NCI-H2107 (cell line): ENCODE measurements at regions not wholly inside any gene's neighbourhood (a gene's known extent, or its start where the extent isn't known, plus 50 kb on each side); places are given as distances from the start of the nearest gene placed in this dataset.

Experiments used
- DNase-seq: peaks from one replicate; lab custom pipeline; 2025; lab: John Stamatoyannopoulos, UW

DNA sequence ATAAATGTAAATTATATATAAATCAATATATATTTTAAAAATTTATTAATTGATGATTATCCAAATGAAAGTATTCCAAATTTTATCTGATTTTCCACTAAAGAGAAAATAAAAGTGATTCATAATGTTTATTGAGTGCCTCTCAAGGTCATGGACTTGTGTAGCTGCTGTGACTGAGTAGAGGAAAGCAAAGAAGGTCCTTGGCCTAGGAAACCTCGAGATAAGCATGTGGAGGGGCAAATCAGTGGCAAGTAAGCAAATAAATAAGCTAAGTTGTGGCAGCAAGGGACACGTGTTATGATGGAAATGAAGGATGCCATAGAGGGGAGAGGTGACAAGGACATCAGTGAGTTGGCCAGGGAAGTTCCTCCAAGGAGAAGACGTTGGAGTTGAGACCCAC is 866.1 kb upstream of the ID2 start:
- no peak for DNase-seq

DNA sequence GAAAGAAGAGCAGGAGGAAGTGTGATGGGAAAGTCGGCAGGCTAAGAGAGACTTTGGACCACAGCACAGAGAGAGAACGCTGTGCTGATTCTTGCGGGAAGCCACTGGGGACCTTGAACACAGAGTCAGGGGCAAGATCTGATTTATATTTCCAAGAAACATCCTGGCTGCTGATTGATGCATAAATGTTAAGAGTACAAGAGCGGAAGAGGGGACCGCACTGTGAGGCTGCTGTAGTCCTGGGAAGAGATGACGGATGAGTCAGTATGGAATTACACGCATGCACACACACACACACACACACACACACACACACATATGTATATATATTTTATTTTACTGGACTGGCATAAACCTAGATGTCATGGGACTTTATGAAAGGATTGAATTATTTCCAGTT is 865.6 kb upstream of the ID2 start:
- DNase-seq: no peak

DNA sequence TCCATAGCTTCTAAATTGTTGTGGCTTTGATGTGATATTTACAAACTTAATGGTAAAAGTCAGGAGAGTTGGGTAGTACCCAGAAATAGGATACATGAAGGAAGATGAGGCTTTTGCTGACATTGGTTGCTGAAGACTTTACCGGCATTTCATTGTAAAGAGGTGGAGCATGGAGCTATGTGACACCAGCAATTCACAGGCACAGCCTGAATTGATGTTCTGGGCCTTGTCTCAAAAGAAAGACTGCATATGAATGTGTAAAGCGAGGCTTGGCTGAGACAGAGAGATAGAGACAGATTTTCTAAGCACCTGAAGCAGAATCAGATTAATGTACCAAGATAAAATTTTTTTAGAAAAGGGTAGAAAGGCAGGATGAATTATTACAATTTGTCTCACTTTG is 864.9 kb upstream of the ID2 start:
- DNase-seq: no peak

DNA sequence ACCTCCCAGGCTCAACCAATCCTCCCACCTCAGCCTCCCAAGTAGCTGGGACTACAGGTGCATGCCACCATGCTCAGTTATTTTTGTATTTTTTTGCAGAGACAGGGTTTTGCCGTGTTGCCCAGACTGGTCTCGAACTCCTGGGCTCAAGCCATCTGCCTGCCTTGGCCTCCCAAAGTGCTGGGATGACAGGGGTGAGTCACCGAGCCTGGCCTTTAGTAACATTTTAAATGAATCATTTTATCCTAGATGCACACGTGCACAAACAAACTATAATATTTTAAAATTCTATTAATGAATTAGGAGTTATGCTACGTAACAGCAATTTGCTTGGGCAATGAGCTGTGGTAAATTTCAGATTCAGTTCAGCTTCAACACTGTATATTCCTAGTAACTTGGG is 862.5 kb upstream of the ID2 start:
- DNase-seq: no peak

DNA sequence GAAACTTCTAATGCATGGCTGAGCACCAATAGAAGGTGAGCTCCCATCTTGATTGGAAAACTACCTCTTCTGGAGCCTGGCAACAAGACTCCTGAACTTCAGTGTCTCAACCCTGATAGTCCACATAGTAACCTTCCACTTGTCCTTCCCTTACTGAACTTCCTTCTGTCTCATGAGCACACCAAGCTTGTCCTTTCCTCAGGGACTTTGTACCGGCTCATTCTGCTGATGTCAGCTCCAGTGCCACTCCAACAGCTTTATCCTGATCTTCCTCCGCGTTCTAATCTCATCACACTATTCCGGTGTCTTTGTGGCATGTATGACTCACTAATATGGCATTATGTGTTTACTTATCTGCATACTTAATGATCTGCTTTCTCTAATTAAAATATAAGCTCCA is 862.0 kb upstream of the ID2 start:
- no peak for DNase-seq

DNA sequence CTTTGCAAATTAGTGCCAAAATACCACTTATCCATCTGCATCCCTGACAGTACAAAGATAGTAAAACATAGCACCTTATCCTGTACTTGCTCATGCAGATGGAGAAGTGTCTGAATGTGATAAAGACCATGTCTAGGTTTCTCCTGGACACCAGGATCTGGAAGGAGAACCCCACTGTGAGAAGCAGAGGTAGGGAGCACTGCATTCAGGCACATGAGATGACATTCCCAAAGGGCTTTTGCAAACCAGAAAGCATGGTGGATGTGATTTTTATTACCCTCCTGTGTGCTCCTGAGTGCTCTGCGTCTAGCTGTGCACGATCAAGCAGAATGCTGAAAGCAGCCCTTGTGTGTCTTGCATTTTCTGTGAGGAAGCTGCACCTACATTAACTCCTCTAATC is 857.6 kb upstream of the ID2 start:
- no peak for DNase-seq

DNA sequence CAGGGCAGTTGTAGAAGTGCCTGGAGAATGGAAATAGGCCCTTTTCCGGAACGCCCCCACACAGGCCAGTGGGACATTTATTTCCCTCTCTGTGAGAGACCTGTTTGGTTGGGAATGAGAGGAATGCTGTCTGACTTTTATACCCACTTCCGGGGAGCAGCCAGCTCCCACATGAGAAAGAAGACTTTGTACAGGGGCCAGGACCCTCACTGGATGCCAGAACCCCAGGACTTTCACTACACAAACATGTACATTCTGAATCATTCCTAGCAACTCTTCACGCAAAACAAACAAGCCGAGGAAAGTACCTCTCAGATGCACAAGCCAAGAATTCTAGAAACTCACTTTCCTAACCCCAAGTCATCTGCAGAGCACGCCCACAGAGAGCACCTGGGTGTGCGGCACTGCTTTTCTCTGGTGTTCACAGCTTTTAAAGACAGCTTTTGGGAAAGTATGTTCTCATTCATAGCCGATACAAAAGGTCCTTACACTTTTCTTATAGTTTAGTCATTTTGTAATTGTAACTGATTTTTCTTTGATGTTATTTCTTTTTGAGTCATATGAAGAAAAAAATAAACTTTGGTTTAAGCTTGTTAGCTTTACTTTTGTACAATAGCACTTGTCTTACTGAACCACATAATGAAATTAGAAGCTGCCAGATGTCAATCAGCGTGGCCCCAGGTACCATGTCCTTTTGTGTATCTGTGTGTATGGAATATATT is 856.1 kb upstream of the ID2 start:
- no peak for DNase-seq

DNA sequence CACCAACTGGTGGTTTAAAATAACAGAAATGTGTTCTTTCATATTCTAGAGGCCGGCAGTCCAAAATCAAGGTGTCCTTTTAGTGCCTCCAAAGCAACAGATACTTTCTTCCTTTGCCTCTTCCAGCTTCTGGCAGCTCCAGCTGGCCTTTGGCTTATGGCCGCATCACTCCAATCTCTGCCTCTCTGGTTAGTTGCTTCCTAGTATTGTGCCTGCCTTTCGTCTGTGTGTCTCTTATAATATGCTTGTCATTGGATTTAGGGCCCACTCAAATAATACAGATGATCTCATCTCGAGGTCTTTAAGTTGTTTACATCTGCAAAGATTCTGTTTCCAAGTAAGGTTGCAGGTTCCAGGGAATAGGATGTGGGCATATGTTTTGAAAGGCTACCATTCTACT is 855.2 kb upstream of the ID2 start:
- no peak for DNase-seq

DNA sequence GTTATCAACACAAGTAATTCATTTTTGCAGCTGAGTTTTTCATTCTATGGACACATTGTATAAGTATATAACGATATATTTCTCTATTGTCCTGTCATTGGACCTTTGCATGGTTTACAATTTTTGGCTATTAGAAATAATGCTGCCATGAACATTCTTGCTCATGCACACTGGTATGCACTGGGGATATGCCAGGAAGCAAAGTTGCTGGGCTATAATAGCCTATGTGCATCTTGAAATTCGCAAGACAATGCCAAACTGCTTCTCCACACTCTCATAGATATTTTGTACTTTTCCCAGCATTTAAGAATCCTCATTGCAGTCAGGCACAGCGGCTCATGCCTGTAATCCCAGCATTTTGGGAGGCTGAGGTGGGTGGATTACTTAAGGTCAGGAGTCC is 852.6 kb upstream of the ID2 start:
- DNase-seq: no peak

DNA sequence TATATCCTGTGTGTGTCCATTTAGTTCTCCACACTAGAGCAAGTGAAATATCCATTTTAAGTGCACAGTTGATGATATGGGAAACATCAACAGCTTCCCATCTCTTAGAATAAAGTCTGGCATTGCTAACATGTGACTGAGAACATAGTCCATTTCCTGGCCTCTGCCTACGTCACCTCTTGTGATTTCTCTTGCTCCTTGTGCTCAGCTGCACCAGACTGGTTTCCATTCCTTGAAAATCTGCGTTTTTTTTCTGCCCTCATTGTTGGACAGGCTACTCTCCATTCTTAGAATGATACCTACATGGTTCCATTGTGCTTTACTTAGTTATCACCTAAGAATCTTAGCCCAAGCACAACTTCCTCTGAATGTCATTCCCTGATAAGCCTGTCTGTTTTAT is 851.2 kb upstream of the ID2 start:
- DNase-seq: no peak

DNA sequence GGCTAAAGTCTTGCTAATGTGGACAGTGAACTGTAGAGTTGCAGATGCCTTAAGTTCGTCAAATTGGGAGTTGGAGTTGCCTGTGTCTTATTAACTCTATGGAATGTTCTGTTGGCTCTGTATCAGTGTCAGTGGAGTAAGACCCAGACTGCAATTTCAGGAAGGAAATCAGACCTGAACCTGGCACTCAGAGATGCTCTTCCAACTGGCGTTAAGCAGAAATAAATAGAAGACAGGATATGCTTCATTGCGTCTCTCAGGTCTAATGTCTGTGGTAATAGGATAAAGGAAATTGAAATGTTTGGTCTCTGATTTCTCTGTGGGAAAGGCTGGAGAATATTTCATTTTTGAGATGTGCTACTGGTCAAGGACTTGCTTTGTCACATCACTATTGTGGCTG is 846.7 kb upstream of the ID2 start:
- DNase-seq: no peak

DNA sequence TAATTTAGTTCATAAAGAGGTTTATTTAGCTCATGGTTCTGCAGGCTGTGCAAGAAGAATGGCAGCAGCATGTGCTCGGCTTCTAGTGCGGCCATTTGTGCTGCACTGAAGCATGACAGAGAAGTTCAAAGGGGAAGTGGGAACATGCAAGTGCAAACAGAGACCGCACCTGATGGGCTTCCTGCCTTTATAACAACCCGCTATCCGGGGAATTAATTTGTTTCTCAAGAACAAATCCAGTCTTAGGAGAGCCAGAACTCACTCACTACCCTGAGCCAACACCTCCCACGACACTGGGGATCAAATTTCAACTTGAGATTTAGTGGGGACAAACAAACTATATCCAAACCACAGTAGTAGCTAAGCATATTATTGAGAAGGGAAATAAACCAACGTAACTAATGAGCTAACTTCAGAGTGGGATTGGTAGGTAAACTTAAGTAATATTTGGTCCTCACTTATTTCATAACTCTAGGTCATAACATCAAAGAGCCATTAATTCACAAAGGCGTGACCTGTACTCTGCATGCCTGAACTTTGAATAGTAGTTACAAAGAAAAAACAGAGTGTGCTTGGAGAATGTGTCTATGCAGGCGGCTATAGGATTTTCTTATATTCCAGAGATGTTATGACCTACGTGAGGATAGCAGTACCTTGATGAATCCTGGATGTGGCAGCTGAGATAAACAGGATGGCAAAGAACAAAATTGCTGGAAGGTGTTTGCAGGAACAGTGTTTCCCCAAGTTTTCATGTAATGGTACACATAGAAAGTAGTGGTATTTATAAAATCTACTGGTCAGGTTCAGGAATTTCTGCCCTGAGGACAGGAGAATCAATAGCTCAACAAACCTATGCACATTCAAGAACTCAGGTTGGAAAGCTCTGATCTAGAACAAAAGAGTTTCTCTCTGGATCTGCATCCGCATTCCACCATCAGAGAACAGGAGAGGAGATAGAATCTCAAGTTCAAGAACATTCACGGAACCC is 845.9 kb upstream of the ID2 start:
- DNase-seq: peak; percentile 8

DNA sequence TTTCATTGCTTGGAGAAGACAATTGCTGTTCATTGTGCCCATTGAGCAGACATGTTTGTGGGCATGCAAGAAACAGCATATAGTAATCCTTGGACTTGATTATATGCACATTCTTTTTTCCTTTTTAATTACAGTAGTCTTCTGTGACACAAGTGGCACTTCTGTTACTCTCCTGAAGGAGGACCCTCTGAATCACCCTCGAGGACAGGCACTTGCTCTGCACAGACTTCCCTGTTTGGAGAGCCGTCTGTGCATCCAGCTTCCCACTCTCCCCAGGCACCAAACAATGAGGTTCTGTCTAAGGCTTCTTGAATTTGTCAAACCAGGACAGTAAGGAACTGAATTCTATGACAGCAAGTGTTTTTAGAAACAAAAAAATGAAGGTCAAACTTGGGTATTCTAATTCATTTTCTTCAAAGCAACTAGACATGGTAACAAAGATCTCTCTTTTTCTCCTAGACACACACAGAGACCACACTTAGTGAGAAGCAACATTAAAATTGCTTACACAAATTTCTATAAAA is 844.6 kb upstream of the ID2 start:
- no peak for DNase-seq

DNA sequence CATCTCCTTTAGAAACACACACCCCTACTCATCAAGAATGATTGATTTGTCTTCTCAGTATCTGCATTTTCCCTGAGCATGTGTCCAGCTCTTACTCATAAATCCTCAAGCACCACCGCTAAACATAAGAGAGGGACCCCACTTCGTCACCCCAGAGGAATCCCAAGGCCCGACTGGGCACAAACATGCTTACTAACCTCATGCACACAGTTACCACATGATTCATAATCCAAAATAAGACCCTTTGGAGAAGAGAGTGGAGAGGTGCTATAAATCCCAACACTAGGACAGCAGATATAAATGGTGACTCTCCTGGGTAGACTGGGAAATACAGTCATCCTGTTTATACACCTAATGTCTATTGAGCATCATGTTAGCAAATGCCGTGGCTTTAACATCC is 843.2 kb upstream of the ID2 start:
- no peak for DNase-seq

DNA sequence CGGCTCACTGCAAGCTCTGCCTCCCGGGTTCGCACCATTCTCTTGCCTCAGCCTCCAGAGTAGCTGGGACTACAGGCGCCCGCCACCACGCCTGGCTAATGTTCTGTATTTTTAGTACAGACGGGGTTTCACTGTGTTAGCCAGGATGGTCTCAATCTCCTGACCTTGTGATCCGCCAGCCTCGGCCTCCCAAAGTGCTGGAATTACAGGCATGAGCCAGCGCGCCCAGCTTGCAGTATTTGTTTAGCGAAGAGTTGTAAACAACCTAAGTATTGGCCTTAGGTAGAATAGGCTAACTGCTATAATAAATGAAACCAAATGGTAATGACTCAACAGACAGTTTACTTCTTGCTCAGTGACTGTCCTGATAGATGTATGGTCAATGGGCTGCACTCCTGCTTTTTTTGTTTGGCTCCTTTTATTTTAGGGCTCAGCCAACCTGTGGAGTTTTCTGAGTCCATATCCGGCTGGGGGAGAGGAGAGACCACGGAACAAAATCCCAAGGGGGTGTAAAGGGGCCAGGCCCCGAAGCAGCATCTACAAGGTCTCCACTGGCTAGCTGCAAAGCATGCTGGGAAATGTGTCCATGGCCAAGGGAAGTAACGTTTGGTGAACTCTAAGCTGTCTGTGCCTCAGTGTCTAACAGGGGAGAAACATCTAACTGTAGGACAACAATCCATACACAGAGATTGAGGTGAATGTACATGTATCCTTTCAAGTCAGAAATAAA is 841.0 kb upstream of the ID2 start:
- DNase-seq: no peak

DNA sequence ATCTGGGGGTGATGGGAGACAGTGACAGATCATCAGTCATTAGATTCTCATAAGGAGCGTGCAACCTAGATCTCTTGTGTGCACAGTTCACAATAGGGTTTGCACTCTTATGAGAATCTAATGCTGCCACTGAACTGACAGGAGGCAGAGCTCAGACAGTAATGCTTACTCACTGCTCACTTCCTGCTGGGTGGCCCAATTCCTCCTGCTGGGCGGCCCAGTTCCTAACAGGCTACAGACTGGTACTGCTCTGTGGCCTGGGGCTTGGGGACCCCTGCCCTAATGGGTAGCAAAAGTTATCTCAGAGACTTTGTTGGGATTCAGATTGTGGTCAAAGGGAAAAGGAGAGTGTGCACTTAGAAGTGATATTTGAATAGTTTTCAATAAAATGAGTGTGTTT is 840.1 kb upstream of the ID2 start:
- no peak for DNase-seq

DNA sequence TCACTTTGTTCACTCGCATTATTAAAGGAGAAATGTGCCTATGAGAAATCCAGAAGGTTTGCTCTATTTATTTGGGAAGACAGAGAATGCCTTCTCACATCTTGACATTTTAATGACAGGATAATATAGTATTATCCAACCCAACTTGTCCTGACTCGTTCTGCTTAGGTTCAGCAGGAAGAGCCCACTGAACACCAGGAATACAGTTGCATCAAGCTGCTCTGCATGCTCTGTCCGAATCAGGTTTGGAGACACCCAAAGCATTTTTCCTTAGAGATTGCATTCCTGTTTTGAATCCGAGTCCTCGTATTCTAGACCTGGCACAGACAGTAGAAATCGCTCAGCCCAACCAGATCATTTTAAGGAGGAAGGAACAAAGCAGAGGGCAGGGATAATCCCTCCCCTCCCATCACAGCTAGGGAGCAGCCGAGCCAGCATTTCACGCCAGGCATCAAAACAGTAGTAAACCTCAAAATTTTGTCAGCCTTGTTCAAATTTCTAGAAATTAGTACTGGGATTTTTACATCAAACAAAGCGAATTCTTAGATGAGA is 837.4 kb upstream of the ID2 start:
- DNase-seq: no peak

DNA sequence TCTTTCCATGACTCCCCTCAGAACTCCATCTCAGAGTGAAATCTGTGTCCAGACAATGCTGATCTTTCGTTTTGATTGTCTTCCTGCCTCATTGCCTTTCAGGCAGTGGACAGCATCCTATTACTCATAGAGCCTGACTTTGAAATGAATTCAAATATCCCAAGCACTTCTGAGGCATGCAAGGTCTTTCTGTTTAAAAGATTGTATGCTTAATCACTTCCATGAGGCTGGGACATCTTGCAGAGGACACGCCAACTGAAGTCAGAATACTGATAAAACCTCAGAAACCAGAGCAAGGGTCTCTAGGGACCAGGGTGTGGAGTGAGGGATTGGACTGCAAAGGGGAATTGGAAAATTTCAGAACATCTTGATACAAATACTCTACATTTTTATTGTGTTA is 836.5 kb upstream of the ID2 start:
- DNase-seq: no peak

DNA sequence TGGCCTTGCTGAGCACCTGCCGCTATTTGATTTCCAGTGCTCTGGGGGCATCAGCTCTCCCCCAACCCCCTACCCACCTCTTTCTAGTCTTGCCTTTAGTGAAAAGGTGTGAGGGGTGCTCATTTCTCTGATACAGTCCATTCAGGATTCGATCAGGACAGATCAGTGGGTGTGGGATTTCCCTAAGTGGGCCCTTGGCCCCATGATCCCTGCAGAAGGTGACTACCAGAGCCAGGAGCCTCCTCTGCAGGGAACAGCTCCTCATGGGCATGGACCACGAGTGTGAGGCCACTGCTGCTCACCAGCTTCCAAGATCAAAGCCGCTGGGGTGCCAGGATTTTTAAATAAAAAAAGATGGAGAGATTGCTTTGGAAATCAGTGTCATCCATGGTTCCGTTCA is 835.2 kb upstream of the ID2 start:
- DNase-seq: no peak

DNA sequence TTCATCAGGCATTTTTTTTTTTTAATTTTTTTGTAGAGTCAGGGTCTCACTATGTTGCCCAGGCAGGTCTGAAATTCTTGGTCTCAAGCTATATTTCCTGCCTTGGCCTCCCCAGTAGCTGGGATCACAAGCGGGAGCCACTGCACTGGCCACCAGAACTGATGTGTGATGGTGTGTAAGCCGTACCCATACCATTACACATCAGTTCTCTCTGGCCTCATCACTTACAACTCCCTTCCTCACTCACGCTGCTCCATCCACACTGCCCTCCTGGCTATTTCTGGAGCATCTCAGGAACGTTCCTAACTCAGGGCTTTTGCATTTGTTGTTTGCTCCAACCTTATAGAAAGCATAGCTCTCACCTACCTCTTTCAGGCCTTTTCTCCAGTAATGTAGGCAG is 834.5 kb upstream of the ID2 start:
- DNase-seq: no peak

DNA sequence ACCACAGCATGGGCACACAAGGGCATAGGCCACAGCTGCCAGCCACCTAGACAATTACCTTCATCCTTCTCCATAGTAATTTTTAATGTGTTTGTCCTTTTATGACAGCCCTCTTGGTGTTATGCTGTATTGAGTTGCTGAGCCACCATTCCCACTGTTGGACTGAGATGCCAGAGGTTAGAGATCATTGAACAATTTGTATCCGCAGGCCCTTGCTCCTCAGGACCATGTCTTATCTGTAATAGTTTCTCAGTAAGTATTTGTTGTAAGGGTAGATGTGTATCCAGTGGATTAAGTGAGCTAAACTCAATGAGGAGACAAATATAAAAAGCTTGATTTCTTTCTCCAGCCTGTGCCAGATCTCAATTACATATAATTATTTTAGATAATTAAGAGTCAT is 832.8 kb upstream of the ID2 start:
- no peak for DNase-seq

DNA sequence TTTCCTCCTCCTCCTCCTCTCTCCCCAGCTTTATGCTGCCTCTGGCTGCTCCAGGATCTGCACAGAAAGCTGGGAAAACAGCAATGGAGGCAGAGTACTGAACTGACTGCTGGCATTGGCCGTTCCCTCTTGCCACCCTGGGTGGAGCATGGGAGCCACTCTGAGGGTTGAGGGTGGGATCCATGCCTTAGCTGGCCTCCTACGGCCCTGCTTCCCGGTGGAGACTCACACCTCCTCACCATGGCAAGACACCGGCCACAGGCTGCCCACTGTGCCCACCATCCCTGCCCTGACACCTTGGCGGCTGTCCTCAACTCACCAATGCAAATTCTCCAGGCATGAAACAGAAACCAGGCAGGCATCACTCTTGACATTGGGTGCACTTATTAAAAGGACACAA is 832.3 kb upstream of the ID2 start:
- DNase-seq: no peak
